ENCODE measurements at regions not wholly inside any gene's neighbourhood (a gene's known extent, or its start where the extent isn't known, plus 50 kb on each side); places are given as distances from the start of the nearest gene placed in this dataset.

GRCh38 chr13:106355866-106356265, 179.6 kb downstream of the EFNB2 start:
- TF ChIP-seq CTCF (IDR thresholded peaks at IDR 0.05) (no peak), POLR2A (IDR thresholded peaks at IDR 0.05) (no peak), POLR2AphosphoS5 (IDR thresholded peaks at IDR 0.05) (no peak)

All from gastroesophageal sphincter (tissue), 3 donors.